ENCODE measurements at regions not wholly inside any gene's neighbourhood (a gene's known extent, or its start where the extent isn't known, plus 50 kb on each side); places are given as distances from the start of the nearest gene placed in this dataset.

DNA sequence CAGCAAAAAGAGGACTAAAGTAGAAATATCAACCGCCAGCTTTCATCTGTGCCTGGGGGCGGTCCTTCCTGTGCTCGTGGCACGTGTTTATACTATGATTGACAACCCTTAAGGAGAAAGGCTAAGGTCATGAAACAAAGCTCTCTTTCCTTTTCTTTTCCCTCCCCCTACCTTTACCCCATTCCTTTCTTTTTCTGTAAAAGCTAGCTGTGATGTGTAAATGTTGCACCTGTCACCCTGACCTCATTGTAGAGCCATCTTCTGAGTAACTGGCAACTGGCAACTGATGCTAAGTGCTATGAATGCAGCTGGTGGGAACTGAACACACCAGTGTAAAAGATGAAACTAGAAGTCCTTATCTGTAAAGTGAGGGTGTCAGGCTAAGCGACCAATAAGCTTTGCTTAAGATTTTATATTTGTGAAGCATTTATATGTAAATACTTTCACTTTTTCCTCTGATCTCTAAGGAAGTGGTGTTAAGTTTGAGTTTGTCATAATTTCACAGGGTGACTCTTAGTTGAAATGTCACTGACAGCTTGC is 102.8 kb upstream of the BCAT1 start:
- Histone ChIP-seq H3K79me2 (ENCODE audit: control insufficient read depth, insufficient read depth, low read length) (peaks cover 41% of the 10 kb centered on the region), H3K36me3 (replicated peaks in 1 of 2; ENCODE audit: control extremely low read depth in 1 of 2, control insufficient read depth in 1 of 2, extremely low read depth in 1 of 2, insufficient read depth in 2 of 2, low read length in 1 of 2) (no peaks in the 10 kb centered on the region), H3K4me3 (ENCODE audit: control extremely low read depth in 1 of 5, extremely low read depth in 1 of 5, insufficient read depth in 1 of 5, low read depth in 2 of 5, low read length in 4 of 5) (peak overlapping the region; percentile 64 to 99 (median 86)), H3K4me2 (replicated peaks; ENCODE audit: low read depth, low read length, poor library complexity, severe bottlenecking) (peak overlapping the region; percentile 86), H3K9ac (ENCODE audit: low read length) (peak overlapping the region; percentile 82), H3K27ac (ENCODE audit: low read length in 2 of 2) (peak overlapping the region; percentile 85 to 86), H2AFZ (ENCODE audit: insufficient read depth, low read depth, low read length, poor library complexity, severe bottlenecking) (peak overlapping the region; percentile 79), H3K9me3 (ENCODE audit: control extremely low read depth in 1 of 3, control insufficient read depth in 2 of 3, insufficient read depth in 1 of 3, low read length in 2 of 3) (peaks cover 0 to 4% (median 0%) of the 10 kb centered on the region in 3 donors), H3K27me3 (replicated peaks in 1 of 4; ENCODE audit: control extremely low read depth in 1 of 4, control insufficient read depth in 3 of 4, insufficient read depth in 4 of 4, low read length in 3 of 4) (no peaks in the 10 kb centered on the region), H4K20me1 (ENCODE audit: control insufficient read depth, insufficient read depth, low read length, poor library complexity, severe bottlenecking) (peaks cover 5% of the 10 kb centered on the region), H3K4me1 (ENCODE audit: control insufficient read depth in 2 of 2, insufficient read depth in 2 of 2, low read length in 2 of 2) (peaks cover 22% of the 10 kb centered on the region in 2 donors)
- Mint-ChIP-seq H3K27ac (peak overlapping the region; percentile 98), H3K4me3 (peak overlapping the region; percentile 100), H3K27me3 (no peaks in the 10 kb centered on the region), H3K4me1 (peaks cover 44% of the 10 kb centered on the region), H3K9me3 (ENCODE audit: insufficient read depth) (no peaks in the 10 kb centered on the region)
- DNase-seq: peak; percentile 86
- intact Hi-C loops (cut with micrococcal nuclease): loop anchor here (1.0 to 10.0 kb wide), 9 partner anchors 23 to 1063 kb away; partner anchors contain the start of genes DNAI7, ETFRF1 and KRAS
- ATAC-seq (ENCODE audit: low read depth): peak; percentile 60
- CTCF ChIA-PET: interaction anchor here (0.7 to 3.7 kb wide), 19 partner anchors 9 to 1964 kb away, joined by 3 to 53 read pairs (median 6); partner anchors contain the start of genes DNAI7 and ETFRF1
- no CpG with 5 or more reads among the region's 5 CpGs for WGBS (ENCODE audit: insufficient coverage)
- POLR2A ChIA-PET: interaction anchor here (0.6 to 2.4 kb wide), 15 partner anchors 8 to 1787 kb away, joined by 3 to 22 read pairs (median 5); no protein-coding TSS in a partner anchor
- no peak for TF ChIP-seq EZH2 (IDR thresholded peaks at IDR 0.05; ENCODE audit: borderline replicate concordance, insufficient read depth, low read depth, low read length, poor library complexity, severe bottlenecking)
- TF ChIP-seq, protein P1, sequence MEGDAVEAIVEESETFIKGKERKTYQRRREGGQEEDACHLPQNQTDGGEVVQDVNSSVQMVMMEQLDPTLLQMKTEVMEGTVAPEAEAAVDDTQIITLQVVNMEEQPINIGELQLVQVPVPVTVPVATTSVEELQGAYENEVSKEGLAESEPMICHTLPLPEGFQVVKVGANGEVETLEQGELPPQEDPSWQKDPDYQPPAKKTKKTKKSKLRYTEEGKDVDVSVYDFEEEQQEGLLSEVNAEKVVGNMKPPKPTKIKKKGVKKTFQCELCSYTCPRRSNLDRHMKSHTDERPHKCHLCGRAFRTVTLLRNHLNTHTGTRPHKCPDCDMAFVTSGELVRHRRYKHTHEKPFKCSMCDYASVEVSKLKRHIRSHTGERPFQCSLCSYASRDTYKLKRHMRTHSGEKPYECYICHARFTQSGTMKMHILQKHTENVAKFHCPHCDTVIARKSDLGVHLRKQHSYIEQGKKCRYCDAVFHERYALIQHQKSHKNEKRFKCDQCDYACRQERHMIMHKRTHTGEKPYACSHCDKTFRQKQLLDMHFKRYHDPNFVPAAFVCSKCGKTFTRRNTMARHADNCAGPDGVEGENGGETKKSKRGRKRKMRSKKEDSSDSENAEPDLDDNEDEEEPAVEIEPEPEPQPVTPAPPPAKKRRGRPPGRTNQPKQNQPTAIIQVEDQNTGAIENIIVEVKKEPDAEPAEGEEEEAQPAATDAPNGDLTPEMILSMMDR (IDR thresholded peaks at IDR 0.05): no peak

DNA sequence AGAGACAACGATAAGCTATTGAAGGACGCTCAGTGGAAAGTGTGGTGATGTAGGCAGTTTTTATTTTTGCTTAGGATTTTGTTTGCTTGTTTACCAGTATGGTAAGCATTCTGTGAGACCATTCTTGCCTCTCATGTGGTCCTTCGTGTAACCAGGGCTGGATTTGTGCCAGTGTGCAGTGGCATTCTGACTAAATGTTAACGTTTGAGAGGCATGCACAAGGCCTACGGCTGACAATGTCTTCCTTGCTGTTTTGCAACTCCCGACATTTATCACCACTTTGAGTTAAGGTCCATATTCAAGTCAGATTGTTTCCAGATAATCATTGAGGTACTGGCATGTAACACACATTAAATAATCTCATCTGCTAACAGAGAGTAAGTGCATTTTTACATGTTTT is 102.3 kb upstream of the BCAT1 start:
- Histone ChIP-seq H3K4me1 (ENCODE audit: control insufficient read depth in 2 of 2, insufficient read depth in 2 of 2, low read length in 2 of 2) (peaks cover 16 to 17% of the 10 kb centered on the region in 2 donors), H3K4me3 (ENCODE audit: control extremely low read depth in 1 of 5, extremely low read depth in 1 of 5, insufficient read depth in 1 of 5, low read depth in 2 of 5, low read length in 4 of 5) (peak overlapping the region in 4 of 5 experiments; percentile 64 to 86 (median 85)), H2AFZ (ENCODE audit: insufficient read depth, low read depth, low read length, poor library complexity, severe bottlenecking) (peak overlapping the region; percentile 79), H3K27me3 (replicated peaks in 1 of 4; ENCODE audit: control extremely low read depth in 1 of 4, control insufficient read depth in 3 of 4, insufficient read depth in 4 of 4, low read length in 3 of 4) (no peaks in the 10 kb centered on the region), H3K36me3 (replicated peaks in 1 of 2; ENCODE audit: control extremely low read depth in 1 of 2, control insufficient read depth in 1 of 2, extremely low read depth in 1 of 2, insufficient read depth in 2 of 2, low read length in 1 of 2) (no peaks in the 10 kb centered on the region), H3K79me2 (ENCODE audit: control insufficient read depth, insufficient read depth, low read length) (peaks cover 39% of the 10 kb centered on the region), H3K9me3 (ENCODE audit: control extremely low read depth in 1 of 3, control insufficient read depth in 2 of 3, insufficient read depth in 1 of 3, low read length in 2 of 3) (peaks cover 0 to 4% (median 2%) of the 10 kb centered on the region in 3 donors), H4K20me1 (ENCODE audit: control insufficient read depth, insufficient read depth, low read length, poor library complexity, severe bottlenecking) (peaks cover 3% of the 10 kb centered on the region), H3K27ac (ENCODE audit: low read length in 2 of 2) (peak overlapping the region; percentile 85 to 86), H3K9ac (ENCODE audit: low read length) (peak overlapping the region; percentile 82), H3K4me2 (replicated peaks; ENCODE audit: low read depth, low read length, poor library complexity, severe bottlenecking) (peak overlapping the region; percentile 86)
- ATAC-seq (ENCODE audit: low read depth) (no peak), DNase-seq (no peak)
- Mint-ChIP-seq H3K27me3 (no peaks in the 10 kb centered on the region), H3K9me3 (ENCODE audit: insufficient read depth) (peaks cover under 1% of the 10 kb centered on the region), H3K4me1 (peaks cover 38% of the 10 kb centered on the region), H3K4me3 (peak overlapping the region; percentile 100), H3K27ac (peak overlapping the region; percentile 98)
- TF ChIP-seq, protein P1 (IDR thresholded peaks at IDR 0.05): no peak
- TF ChIP-seq EZH2 (IDR thresholded peaks at IDR 0.05; ENCODE audit: borderline replicate concordance, insufficient read depth, low read depth, low read length, poor library complexity, severe bottlenecking): no peak
- intact Hi-C loops (cut with micrococcal nuclease): loop anchor here (5.0 to 10.0 kb wide), 3 partner anchors 36 to 1064 kb away; no protein-coding TSS in a partner anchor
- ChIA-PET POLR2A (interaction anchor here (0.8 to 2.4 kb wide), 5 partner anchors 8 to 1788 kb away, joined by 3 to 22 read pairs (median 10); no protein-coding TSS in a partner anchor), CTCF (interaction anchor here (0.8 to 3.7 kb wide), 13 partner anchors 9 to 105 kb away, joined by 3 to 53 read pairs (median 7); no protein-coding TSS in a partner anchor)
- WGBS (ENCODE audit: insufficient coverage): 24% methylated on average over 5 of the region's 6 CpGs

Data from B cell (primary cell).